ENCODE measurements at regions not wholly inside any gene's neighbourhood (a gene's known extent, or its start where the extent isn't known, plus 50 kb on each side); places are given as distances from the start of the nearest gene placed in this dataset.

DNA sequence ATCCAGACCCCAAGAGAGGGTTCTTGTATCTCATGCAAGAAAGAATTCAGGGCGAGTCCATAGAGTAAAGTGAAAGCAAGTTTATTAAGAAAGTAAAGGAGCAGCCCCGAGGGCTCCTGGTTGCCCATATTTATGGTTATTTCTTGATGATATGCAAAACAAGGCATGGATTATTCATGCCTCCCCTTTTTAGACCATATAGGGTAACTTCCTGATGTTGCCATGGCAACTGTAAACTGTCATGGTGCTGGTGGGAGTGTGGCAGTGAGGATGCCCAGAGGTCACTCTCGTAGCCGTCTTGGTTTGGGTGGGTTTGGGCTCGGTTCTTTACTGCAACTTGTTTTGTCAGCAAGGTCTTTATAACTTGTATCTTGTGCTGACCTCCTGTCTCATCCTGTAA, 750.2 kb upstream of the FANCL start:
- DNase-seq (ENCODE audit: low read depth in 2 of 3, low spot score in 1 of 3) = no peak

DNA sequence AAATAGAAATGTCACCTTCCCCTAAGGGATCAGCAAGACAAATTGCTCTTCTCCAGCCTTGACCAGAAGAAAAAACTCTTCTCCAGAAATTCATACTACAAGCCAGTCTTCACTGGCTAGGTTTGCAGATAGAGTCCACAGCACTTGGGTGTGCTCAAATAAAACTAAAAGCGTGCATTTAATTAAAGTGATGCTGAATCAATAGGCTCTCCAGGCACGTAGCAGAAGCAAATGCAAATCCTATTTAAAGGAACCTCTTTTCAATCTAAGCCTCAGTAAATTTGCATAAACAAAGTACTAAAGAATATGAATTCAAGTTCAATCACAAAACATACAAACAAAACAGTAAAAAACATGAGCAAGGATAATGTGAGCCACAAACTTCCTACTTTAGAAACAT, 744.4 kb upstream of the FANCL start:
- DNase-seq (ENCODE audit: low read depth in 2 of 3, low spot score in 1 of 3) = no peak

DNA sequence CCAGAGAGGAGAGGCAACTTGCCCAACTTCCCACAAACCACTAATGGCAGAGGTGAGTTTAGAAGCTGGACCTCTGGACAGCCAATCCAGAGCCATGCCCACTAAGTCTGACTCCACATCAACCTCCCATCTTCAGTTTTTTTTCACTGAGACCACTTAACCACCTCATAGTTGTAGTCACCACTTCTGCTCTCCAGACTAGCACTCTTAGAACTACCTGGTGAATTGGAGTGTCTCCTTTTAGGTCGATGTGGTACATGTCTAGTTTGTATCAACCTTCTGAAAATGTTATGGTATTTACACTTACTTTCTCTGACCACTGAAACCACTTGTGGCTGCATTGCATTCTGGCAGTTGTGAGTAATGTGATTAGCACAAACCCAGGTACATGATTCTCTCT, 743.6 kb upstream of the FANCL start:
- no peak for DNase-seq (ENCODE audit: low read depth in 2 of 3, low spot score in 1 of 3)

DNA sequence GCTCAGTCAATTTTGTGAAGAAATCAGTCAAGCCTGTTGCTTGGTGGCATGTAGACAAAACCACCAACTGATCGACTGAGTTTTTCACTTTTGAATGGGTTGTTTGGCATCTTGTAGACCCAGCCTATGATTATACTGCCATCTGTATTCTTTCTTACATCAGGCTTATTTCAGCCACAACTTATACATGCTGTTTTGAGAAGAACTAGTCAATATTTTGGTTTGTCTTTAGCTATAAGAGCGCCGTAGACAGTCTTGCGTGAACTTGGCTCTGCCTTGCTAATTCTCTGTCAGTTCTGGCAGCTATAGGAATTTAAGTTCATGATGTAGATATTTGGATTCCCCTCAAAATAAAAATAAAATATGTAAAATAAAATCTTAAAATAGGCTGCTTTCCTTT, 742.0 kb upstream of the FANCL start:
- no peak for DNase-seq (ENCODE audit: low read depth in 2 of 3, low spot score in 1 of 3)

DNA sequence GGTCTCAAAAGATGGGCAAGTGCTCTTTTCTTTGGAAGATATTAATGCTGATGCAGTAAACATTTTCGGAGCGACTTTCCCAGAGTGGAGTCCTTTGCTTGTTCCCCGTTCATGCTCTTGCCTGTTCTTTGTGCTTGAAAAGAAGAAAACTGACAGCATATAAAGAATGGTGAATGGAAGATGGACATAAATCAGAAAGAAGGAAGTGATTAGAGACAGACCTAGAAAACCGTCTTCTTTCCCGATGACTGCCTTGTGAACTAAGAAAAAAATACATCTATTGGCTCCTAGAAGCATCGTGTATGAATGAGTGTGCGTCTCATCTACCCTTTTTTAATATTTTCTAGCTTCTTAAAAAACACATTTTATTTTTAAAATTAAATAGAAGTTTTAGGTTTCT, 740.1 kb upstream of the FANCL start:
- DNase-seq (ENCODE audit: low read depth in 2 of 3, low spot score in 1 of 3) = no peak

DNA sequence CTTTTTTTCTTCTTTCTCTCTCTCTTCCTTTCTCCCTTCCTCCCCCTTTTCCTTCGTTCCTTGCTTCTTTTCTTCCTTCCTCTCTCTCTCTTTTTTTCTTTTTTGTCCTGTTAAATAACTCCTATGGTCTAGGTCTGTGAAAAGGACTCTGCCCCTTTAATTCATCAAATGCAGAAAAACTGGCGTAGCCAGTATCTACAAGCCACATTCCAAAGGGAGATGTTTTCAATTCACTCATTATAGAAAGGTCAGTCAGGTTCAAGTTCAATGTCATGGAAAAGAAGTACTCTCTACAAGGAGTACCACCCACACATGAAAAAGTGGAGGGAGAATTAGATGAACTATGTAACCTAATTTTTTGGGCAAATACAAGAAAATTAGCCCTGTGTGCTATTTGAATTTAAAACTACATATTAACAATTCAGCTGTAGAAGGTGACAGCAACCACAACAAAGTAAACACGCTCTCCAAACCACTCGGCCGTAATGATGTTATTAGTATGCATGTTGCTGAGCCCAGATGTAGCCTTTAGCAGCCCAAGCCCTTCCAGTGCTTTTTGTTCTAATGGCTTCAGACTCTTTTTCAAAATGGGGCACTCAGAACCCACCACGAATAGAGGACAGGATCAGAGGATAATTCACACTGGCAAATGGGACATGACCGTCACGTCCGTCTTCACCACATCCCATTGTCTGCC, 735.4 kb upstream of the FANCL start:
- DNase-seq (ENCODE audit: low read depth in 2 of 3, low spot score in 1 of 3) = no peak

DNA sequence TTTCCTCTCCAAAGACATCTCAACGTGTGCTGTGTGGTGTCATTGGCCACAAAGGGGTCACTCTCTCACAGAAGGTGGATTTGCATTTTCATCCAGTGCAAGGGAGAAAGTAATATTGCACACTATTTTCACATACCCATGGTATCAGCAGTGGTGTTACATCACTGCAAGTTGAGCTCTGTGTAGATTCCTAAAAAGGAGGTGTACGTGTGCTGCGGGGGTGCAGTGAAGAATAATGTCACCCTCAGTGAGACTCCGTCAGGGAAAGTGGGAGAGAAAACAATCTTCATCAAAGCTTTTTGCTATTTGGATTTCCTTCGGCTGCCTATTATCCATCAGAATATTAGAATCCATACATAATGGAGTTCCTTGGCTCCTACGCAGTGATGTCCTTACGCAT, 733.8 kb upstream of the FANCL start:
- DNase-seq (ENCODE audit: low read depth in 2 of 3, low spot score in 1 of 3) = no peak

DNA sequence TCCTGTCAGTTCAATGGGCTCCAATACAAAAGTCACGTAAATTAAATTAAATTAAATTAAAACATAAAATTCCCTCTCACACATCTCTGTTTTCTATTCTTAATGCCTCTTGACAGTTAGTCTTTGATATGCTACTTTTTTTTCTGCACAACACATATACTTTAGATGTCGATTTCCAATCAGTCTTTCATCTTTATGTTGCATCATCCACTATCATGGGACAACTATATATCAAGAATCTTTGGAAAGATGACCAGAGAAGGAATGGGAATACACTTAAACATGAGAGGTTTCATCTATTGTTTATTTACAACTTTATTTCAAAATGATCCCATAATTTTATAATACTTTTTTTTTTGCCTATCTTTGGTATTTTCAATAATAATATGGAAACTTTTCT, 733.3 kb upstream of the FANCL start:
- no peak for DNase-seq (ENCODE audit: low read depth in 2 of 3, low spot score in 1 of 3)

DNA sequence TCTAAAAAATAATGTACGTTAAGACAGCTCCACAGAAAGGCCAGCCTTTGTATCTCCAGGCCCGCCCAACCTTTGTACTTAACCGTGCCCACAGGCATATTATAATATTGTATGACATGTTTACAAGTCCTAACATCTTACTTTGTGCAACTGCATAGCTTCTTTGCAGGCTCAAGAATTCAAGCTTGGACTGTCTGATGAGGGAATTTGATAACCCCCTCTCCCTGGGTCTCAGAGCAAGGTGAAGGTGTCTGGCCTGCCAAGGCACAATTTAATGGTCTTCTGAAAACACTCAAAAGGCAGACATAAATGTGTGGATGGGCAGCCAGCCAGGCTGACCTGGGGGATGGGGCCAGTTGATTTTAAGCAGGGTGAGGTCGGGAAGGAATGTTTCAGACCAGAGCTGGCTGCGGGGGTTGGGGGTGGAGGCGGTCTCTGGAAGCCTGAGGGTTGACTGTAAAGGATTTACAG, 732.7 kb upstream of the FANCL start:
- no peak for DNase-seq (ENCODE audit: low read depth in 2 of 3, low spot score in 1 of 3)

DNA sequence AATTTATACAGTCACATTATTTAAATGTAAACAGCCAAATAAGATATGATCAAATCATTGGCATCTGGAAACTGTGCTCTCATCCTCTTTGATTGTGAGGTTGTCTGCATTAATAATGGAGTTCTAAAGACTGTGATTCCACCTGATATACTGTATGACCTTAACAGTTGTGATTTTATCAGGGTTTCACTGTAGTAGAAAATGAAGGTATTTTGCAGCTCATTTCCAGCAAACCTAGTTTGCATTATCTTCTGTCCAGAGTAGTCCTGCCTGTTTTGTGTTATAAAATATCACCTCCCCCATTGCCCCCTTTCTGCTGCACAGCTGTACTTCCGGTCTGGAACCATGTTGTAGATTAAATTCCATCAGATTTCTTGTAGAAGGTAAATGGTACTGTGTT, 731.6 kb upstream of the FANCL start:
- no peak for DNase-seq (ENCODE audit: low read depth in 2 of 3, low spot score in 1 of 3)

DNA sequence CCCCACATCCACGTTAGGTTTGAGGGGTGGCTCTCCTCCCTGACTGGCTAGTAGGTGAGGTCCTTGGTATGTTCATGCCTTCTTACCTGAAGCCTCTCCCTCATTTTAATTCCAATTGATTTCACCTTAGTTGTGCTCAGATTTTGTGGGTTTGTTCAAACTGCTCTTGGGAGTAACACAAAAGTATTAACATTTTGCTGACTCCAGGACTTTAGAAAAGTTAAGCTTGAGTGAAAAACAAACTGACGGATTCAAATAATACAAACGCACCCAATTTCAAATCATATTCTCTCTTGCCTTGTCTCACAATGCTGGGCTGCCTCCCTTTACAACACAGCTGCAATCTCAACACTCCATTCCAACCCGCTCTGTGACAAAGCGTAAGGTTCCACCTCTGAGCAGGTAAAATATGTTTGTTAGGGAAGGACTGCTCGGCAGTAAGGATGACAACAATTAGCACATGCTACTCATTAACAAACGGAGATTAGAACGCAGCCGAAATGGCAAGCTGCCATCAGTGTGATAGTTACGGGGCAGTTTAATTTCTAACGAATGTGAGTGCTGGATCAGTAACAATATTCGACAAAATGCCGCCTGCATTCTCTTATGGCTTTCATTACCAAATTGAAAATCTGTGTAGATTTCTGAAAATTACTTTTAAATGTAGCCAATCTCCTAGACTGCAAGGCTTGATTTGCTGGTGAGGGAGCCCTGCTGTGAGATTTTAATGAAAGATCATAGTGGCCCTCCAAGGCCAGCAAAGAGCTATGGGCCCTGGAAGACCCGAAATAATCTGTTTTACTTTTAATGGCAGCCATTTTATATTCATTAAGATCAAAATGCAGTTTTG, 730.6 kb upstream of the FANCL start:
- DNase-seq (ENCODE audit: low read depth in 2 of 3, low spot score in 1 of 3) = no peak

DNA sequence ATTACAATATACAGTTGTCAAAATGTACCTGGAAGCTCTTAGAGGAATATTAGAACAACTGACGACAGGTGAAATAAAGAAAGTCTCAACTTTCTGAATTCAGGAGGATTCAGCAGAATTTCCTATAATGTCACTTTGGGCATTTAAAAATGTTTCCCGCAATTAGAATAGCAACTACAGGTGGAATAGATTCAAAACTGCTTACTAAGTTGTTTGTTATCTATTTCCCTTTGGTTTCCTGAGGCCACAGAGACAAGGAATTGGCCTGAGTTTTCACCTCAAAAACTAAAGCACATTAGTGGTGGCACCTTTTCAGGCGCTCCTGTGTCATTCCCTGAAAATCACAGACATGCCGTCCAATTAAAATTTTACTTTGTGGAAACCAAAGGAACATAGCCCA, 729.2 kb upstream of the FANCL start:
- DNase-seq (ENCODE audit: low read depth in 2 of 3, low spot score in 1 of 3) = no peak

DNA sequence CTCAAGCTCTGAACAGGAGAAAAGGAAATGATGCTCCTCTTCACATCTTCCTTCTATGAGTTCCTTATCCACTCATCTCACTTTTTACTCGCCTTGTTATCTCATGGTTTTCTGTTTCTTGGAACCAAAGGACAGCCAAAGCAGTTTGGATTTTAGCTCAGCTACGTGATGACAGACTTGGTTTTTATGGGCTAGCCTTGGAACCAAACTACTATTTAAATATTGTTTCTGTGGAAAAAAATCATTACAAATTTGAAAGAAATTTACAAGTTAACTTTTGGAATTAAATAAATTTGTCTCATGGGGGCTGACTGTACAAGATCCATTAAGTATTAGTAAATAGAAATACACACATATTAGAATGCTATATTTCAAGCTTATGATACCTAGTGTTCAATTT, 727.8 kb upstream of the FANCL start:
- DNase-seq (ENCODE audit: low read depth in 2 of 3, low spot score in 1 of 3) = no peak

DNA sequence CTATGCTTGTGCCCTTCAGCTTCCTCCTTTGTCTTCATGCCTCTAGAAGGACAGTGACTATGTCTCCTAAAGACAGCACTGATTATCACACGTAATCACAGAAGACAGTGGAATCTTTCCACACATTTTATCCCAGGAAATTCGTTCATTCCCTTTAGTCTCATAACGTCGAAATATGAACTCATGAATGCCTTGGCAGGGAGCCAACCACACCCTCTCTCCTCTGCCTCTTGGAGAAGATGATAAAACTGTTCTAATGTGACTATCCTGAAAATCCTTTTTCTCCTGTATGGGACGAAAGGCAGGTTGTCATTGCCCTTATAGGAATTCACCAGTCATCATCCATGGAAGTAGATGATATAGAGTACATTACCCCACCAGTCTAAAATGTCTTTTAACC, 726.6 kb upstream of the FANCL start:
- no peak for DNase-seq (ENCODE audit: low read depth in 2 of 3, low spot score in 1 of 3)

DNA sequence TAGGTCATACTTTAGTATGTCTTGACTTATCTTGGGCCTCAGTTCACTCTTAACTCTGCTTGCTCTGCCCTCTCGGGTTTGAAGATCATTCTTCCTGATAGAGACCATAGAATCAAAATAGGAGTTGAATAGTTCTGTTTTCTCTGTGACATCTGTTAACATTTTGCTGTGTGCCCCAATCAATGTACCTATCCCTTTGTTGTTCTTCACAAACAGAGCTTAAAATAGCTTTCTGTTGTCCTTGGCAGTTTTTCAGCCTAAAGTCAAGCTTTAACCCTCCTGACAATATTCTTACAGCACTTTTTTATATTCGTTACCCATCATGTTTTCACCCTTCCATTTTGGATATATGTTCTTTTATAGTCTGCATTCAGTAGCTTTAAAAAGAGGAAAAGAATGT, 724.5 kb upstream of the FANCL start:
- DNase-seq (ENCODE audit: low read depth in 2 of 3, low spot score in 1 of 3) = no peak

DNA sequence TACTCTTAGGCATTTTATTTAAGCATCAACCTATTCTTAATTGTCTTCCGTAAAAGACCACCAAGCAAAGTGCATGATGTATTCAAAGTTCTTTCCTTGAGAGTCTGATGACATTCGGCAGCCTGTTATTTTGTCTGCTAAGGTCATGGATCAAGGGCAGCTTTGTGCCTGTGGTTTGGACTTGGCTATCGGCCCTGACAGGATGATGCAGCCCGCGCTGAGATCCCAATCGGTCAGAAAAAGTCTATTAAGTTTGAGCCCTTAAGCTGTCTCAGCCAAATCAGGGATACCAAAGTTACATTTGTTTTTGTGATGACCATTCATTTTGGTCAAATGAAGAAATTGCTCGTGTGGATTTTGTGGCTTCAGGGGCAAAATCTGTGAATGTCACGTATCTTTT, 718.9 kb upstream of the FANCL start:
- no peak for DNase-seq (ENCODE audit: low read depth in 2 of 3, low spot score in 1 of 3)

DNA sequence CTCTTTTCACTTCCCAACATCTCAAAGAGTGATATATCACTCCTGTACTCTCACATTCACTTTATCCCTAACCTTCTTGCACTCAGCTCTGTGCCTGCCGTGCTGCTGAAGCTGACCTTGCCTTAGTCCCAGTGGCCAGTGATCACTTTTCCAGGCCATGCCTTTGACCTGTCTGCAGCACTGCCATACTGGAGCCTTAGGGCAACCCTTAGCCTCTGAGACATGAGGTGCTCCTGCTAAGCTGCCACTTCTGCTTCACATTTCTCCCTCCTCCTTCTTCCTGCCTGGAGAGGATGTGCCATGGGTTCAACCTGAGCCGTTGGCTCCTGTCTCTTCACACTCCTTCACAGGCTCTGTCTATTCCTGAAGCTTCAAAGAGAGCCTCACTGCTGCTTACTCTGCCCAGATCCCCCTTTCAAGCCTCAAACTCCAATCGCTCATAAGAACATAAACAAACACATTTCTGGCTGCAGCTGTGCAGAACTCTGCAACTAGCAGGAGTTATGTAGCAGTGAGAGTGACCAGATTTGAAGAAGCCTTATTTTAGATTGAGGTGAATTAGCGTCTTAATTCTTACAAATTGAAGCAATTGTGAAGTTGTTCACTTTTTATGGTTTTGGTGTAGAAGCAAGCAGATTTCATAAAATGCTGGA, 716.2 kb upstream of the FANCL start:
- DNase-seq (ENCODE audit: low read depth in 2 of 3, low spot score in 1 of 3) = no peak

DNA sequence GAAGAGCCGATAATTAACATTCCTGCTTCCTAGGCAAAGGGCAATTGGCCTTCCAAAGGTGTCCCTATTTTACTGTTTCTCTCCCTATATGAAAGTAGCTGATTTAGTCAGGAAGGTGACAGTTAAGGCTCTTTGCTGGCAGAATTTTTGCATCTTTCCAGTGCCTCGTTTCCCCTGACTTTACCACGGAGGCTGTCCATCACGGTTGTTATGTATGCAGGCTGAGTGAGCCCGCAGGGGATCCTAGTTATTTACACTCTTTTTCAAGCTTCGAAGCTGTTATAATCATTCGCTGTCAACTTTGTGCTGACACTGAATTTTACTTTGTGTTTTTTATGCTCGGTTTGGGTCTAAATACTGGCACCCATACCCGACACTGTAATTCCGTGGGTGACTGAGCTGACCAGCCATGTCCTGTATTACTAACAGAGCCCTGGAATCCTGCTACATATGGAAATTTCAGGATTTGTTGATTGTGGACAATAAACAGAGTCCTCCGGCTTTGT, 713.8 kb upstream of the FANCL start:
- DNase-seq (ENCODE audit: low read depth in 2 of 3, low spot score in 1 of 3) = no peak

DNA sequence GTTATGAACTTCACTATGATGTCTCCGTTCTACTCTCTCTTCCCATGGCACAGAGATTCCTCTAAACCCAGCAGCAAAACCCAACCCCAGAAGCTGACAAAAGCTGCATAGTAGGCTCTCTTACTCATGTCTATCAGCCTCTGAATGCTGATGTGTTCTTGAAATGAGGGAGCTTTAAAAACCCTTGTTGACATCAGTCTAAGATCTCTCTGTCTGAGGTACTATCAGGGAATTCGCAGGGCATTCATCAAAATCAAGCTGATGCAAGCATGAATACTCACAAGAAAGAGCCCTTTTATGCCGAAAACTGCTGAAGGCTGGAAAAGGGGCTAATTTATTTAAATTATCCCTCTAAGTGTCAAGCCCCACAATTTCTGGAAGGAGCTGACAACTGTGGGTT, 710.6 kb upstream of the FANCL start:
- DNase-seq (ENCODE audit: low read depth in 2 of 3, low spot score in 1 of 3) = no peak

DNA sequence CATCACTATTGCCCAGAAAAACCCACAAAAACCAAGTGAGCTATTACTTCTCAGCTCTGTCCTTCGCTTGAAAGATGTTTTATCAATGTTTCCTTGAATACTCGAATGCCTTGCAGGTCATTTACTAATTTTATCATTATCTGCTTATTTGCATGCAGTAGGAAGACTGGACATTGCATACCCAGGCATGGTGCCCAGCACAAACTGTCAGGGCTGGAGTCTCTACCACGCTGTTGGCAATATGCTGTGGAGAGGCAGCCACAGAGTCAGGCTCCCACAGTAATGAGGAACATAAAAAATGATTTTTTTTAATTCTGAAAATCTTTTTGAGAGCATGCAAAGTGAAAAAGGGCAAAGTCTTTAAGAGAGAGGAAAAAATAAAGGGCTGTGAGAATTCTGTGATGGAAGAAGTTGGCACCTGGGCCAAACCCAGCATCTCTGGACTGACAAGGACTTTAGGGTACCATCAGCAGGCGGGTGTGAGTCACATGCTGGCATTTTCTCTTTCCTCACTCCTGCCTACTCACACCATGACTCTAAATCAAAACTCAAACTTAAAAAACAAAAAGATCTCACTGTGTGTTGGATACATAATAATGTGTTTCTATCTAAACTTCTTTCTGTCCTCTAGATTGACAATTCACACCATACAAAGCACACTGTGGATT, 709.8 kb upstream of the FANCL start:
- no peak for DNase-seq (ENCODE audit: low read depth in 2 of 3, low spot score in 1 of 3)

DNA sequence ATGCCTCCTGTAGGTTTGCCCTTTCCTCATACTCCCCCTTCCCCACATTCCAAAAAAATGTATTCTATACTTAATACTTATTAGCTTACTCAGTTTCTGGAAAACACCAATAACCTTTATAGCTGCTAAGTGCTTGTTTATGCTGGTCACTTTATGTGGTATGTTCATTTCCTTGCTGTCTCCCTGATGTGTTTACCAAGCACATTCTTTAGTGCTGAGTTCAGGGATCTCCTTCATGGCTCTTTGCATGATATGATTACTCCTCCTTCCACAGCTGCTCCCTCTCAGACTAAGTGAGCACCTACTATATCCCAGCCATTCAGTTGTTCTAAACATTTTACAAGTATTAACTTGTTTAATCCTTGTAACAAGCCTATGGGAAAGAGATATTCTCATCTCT, 698.3 kb upstream of the FANCL start:
- DNase-seq (ENCODE audit: low read depth in 2 of 3, low spot score in 1 of 3) = no peak

DNA sequence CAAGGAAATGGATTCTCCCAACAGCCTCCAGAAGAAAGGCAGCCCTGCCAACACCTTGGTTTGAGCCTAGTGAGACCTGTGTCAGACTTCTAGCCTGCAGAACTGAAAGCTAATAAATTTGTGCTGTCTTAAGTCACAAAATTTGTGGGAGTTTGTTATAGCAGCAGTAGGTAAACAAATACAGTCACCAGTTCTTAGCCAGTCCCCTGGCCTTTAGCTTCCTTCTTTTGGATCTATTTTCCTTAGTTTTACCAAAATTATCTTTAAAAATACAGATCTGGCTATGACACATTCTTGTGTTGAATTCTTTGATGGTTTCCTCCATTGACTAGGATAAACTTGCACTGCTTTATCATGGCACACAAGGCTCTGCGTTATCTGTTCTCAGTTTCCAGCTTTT, 697.9 kb upstream of the FANCL start:
- DNase-seq (ENCODE audit: low read depth in 2 of 3, low spot score in 1 of 3) = no peak
